ENCODE measurements at regions not wholly inside any gene's neighbourhood (a gene's known extent, or its start where the extent isn't known, plus 50 kb on each side); places are given as distances from the start of the nearest gene placed in this dataset.
"Not testable (repeated sequence)": the region's sequence is repeated elsewhere in the genome, so short reads cannot be mapped to it uniquely, and the experiment has no call there.

- DNase-seq (ENCODE audit: low spot score): no peak
These were observed 144.0 kb upstream of the FBXO33 start for GRCh38 chr14:39576258-39576657.

- DNase-seq (ENCODE audit: low spot score): no peak
These were observed 136.7 kb upstream of the FBXO33 start for GRCh38 chr14:39568809-39569538.

GRCh38 chr14:39566795-39567194 is 134.6 kb upstream of the FBXO33 start:
- no peak for DNase-seq (ENCODE audit: low spot score)

GRCh38 chr14:39563361-39563760 is 131.1 kb upstream of the FBXO33 start:
- DNase-seq (ENCODE audit: low spot score): no peak

- DNase-seq (ENCODE audit: low spot score): no peak
These were observed 129.9 kb upstream of the FBXO33 start for GRCh38 chr14:39562175-39562574.

GRCh38 chr14:39558525-39558924 is 126.3 kb upstream of the FBXO33 start:
- DNase-seq (ENCODE audit: low spot score): no peak

- peak; percentile 1 for DNase-seq (ENCODE audit: low spot score)
These were observed 123.5 kb upstream of the FBXO33 start for GRCh38 chr14:39555749-39556148.

- no peak for DNase-seq (ENCODE audit: low spot score)
These were observed 122.3 kb upstream of the FBXO33 start for GRCh38 chr14:39554576-39554975.

- no peak for DNase-seq (ENCODE audit: low spot score)
These were observed 116.1 kb upstream of the FBXO33 start for GRCh38 chr14:39548358-39548757.

GRCh38 chr14:39547845-39548244 is 115.6 kb upstream of the FBXO33 start:
- no peak for DNase-seq (ENCODE audit: low spot score)

- no peak for DNase-seq (ENCODE audit: low spot score)
These were observed 73.6 kb upstream of the FBXO33 start for GRCh38 chr14:39505812-39506211.

- DNase-seq (ENCODE audit: low spot score): no peak
These were observed 68.0 kb upstream of the FBXO33 start for GRCh38 chr14:39500253-39500652.

GRCh38 chr14:39499514-39499913 is 67.3 kb upstream of the FBXO33 start:
- no peak for DNase-seq (ENCODE audit: low spot score)

- DNase-seq (ENCODE audit: low spot score): not testable (repeated sequence)
These were observed 65.4 kb upstream of the FBXO33 start for GRCh38 chr14:39497677-39498076.

- DNase-seq (ENCODE audit: low spot score): no peak
These were observed 60.0 kb upstream of the FBXO33 start for GRCh38 chr14:39492267-39492666.

GRCh38 chr14:39491134-39491571 is 58.9 kb upstream of the FBXO33 start:
- DNase-seq (ENCODE audit: low spot score): peak; percentile 20

- peak; percentile 42 for DNase-seq (ENCODE audit: low spot score)
These were observed 56.4 kb upstream of the FBXO33 start for GRCh38 chr14:39488600-39488999.

- no peak for DNase-seq (ENCODE audit: low spot score)
These were observed 51.4 kb upstream of the FBXO33 start for GRCh38 chr14:39483682-39484081.
